H9 (cell line): ENCODE measurements at regions not wholly inside any gene's neighbourhood (a gene's known extent, or its start where the extent isn't known, plus 50 kb on each side); places are given as distances from the start of the nearest gene placed in this dataset.

ENCODE experiments used
- DNase-seq: peaks from one replicate; pipeline ENCODE4 v3.0.0-alpha.2; 2017
- H2AFZ ChIP-seq: one replicate; pipeline ENCODE4 v1.6.1; 2013; ENCODE audit warnings: mild to moderate bottlenecking, low read length, control low read depth, moderate library complexity
- H2AK5ac ChIP-seq: 2 replicates; pipeline ENCODE4 v1.6.1; 2013; ENCODE audit warnings: low read length, control low read depth, mixed read lengths; ENCODE audit not compliant: insufficient read length
- H2BK120ac ChIP-seq: one replicate; pipeline ENCODE4 v1.6.1; 2013; ENCODE audit warnings: low read depth, mild to moderate bottlenecking, low read length, control low read depth, inconsistent platforms; ENCODE audit not compliant: poor library complexity, severe bottlenecking
- H2BK12ac ChIP-seq: 2 replicates; pipeline ENCODE4 v1.6.1; 2013; ENCODE audit warnings: low read length, control low read depth, mixed read lengths, low read depth; ENCODE audit not compliant: insufficient read length
- H2BK15ac ChIP-seq: 2 replicates; pipeline ENCODE4 v1.6.1; 2013; ENCODE audit warnings: low read depth, low read length, control low read depth
- H2BK20ac ChIP-seq: one replicate; pipeline ENCODE4 v1.6.1; 2013; ENCODE audit warnings: low read depth, mild to moderate bottlenecking, low read length, control low read depth, inconsistent platforms; ENCODE audit not compliant: poor library complexity, severe bottlenecking
- H2BK5ac ChIP-seq: 2 replicates; pipeline ENCODE4 v1.6.1; 2013; ENCODE audit warnings: low read length, control low read depth, mixed read lengths; ENCODE audit not compliant: insufficient read length
- H3K14ac ChIP-seq: 2 replicates; pipeline ENCODE4 v1.6.1; 2013; ENCODE audit warnings: low read length, control low read depth; ENCODE audit not compliant: insufficient read depth
- H3K18ac ChIP-seq: 2 replicates; pipeline ENCODE4 v1.6.1; 2013; ENCODE audit warnings: low read depth, mild to moderate bottlenecking, mixed read lengths, low read length, control low read depth; ENCODE audit not compliant: insufficient read length
- H3K23ac ChIP-seq: 2 replicates; pipeline ENCODE4 v1.6.1; 2013; ENCODE audit warnings: low read length, control low read depth, mixed read lengths, low read depth; ENCODE audit not compliant: insufficient read length
- H3K23me2 ChIP-seq: 2 replicates; pipeline ENCODE4 v1.6.1; 2013; ENCODE audit warnings: low read depth, mild to moderate bottlenecking, mixed read lengths, low read length, control low read depth; ENCODE audit not compliant: insufficient read length, poor library complexity, severe bottlenecking
- H3K27ac ChIP-seq: 2 replicates; pipeline ENCODE4 v1.5.1; 2013; ENCODE audit warnings: low read length, control low read depth, mixed read lengths, low read depth; ENCODE audit not compliant: insufficient read length
- H3K27me3 ChIP-seq: 2 replicates; pipeline ENCODE4 v1.6.1; 2013; ENCODE audit warnings: low read length, control low read depth, inconsistent platforms; ENCODE audit not compliant: insufficient read depth
- H3K4ac ChIP-seq: 2 replicates; pipeline ENCODE4 v1.6.1; 2013; ENCODE audit warnings: low read depth, mild to moderate bottlenecking, control low read depth, inconsistent platforms, low read length, moderate library complexity
- H3K4me1 ChIP-seq: 2 replicates; pipeline ENCODE4 v1.6.1; 2013; ENCODE audit warnings: low read length, control low read depth, inconsistent platforms; ENCODE audit not compliant: insufficient read depth
- H3K4me2 ChIP-seq: 2 replicates; pipeline ENCODE4 v1.6.1; 2013; ENCODE audit warnings: low read length, control low read depth, mixed read lengths; ENCODE audit not compliant: insufficient read length, insufficient read depth
- H3K56ac ChIP-seq: 2 replicates; pipeline ENCODE4 v1.6.1; 2013; ENCODE audit warnings: low read depth, mild to moderate bottlenecking, mixed read lengths, low read length, control low read depth; ENCODE audit not compliant: insufficient read length
- H3K79me1 ChIP-seq: 2 replicates; pipeline ENCODE4 v1.6.1; 2013; ENCODE audit warnings: low read depth, mild to moderate bottlenecking, moderate library complexity, low read length, control low read depth, inconsistent platforms; ENCODE audit not compliant: insufficient read depth, poor library complexity, severe bottlenecking
- H3K79me2 ChIP-seq: 2 replicates; pipeline ENCODE4 v1.6.1; 2013; ENCODE audit warnings: low read length, control low read depth, inconsistent platforms; ENCODE audit not compliant: insufficient read depth
- H3K9ac ChIP-seq: 2 replicates; pipeline ENCODE4 v1.6.1; 2013; ENCODE audit warnings: low read length, control low read depth, mixed read lengths; ENCODE audit not compliant: insufficient read length; ENCODE audit errors: extremely low read depth
- H3K9me3 ChIP-seq: one replicate; pipeline ENCODE4 v1.6.1; 2013; ENCODE audit warnings: low read depth, low read length, inconsistent platforms; ENCODE audit not compliant: control insufficient read depth
- H3T11ph ChIP-seq: one replicate; pipeline ENCODE4 v1.6.1; 2013; ENCODE audit warnings: mild to moderate bottlenecking, low read length, control low read depth, inconsistent platforms
- H4K20me1 ChIP-seq: one replicate; pipeline ENCODE4 v1.6.1; 2013; ENCODE audit not compliant: control insufficient read depth, insufficient read length, insufficient read depth
- H4K5ac ChIP-seq: 2 replicates; pipeline ENCODE4 v1.6.1; 2013; ENCODE audit warnings: low read depth, mild to moderate bottlenecking, mixed read lengths, low read length, control low read depth; ENCODE audit not compliant: insufficient read length
- H4K8ac ChIP-seq: replicated peaks from 2 replicates; pipeline ENCODE4 v1.6.1; 2013; ENCODE audit warnings: low read length, control low read depth, mixed read lengths, low read depth; ENCODE audit not compliant: insufficient read length
- H4K91ac ChIP-seq: 2 replicates; pipeline ENCODE4 v1.6.1; 2013; ENCODE audit warnings: low read depth, mild to moderate bottlenecking, moderate library complexity, mixed read lengths, low read length, control low read depth; ENCODE audit not compliant: insufficient read length
- H3K27ac Mint-ChIP-seq, 3 experiments: 2 replicates in 2 of 3; 3 replicates in 1 of 3; pipeline ENCODE4 v1.8.0; 2020 to 2021; ENCODE audit warnings: mixed read lengths in 3 of 3, mild to moderate bottlenecking in 1 of 3, moderate library complexity in 1 of 3
- H3K27me3 Mint-ChIP-seq: 2 replicates; pipeline ENCODE4 v1.8.0; 2021; ENCODE audit warnings: low read depth, mild to moderate bottlenecking, moderate library complexity, mixed read lengths
- H3K36me3 Mint-ChIP-seq, 3 experiments: 2 replicates in 2 of 3; 3 replicates in 1 of 3; pipeline ENCODE4 v1.8.0; 2020 to 2021; ENCODE audit warnings: low read depth in 3 of 3, mixed read lengths in 3 of 3; ENCODE audit not compliant: insufficient read depth in 1 of 3
- H3K4me1 Mint-ChIP-seq, 2 experiments: 2 replicates each; pipeline ENCODE4 v1.8.0; 2020; ENCODE audit warnings: mixed read lengths in 2 of 2
- H3K4me3 Mint-ChIP-seq, 2 experiments: 2 replicates in 1 of 2; 3 replicates in 1 of 2; pipeline ENCODE4 v1.8.0; 2020 to 2021; ENCODE audit warnings: mild to moderate bottlenecking in 2 of 2, mixed read lengths in 2 of 2, moderate library complexity in 1 of 2
- H3K9me3 Mint-ChIP-seq, 2 experiments: 2 replicates in 1 of 2; 3 replicates in 1 of 2; pipeline ENCODE4 v1.8.0; 2020; ENCODE audit warnings: mild to moderate bottlenecking in 2 of 2, mixed read lengths in 2 of 2, moderate library complexity in 1 of 2
- CTCF ChIP-seq: fragments of 200-600 bp; sonication (generic); conservative IDR thresholded peaks from 3 replicates; pipeline ENCODE4 v1.8.0; 2021; ENCODE audit warnings: antibody characterized with exemption, mild to moderate bottlenecking
- WGBS: extraction: QIAGEN DNeasy Blood & Tissue Kit; methylation state at CpG from one replicate; pipeline ENCODE4 v1.1.7; 2013; ENCODE audit warnings: missing lambda C conversion rate, low lambda C conversion rate, mixed read lengths; ENCODE audit not compliant: insufficient read length; ENCODE audit errors: extremely low coverage; 5-methylcytosine and 5-hydroxymethylcytosine counted together

GRCh38 chr6:105504706-105505105 lies 101.8 kb upstream of the PREP start:
- Histone ChIP-seq H3K27me3 (no peaks in the 10 kb centered on the region), H3K79me1 (no peaks in the 10 kb centered on the region), H3K23me2 (no peaks in the 10 kb centered on the region), H4K20me1 (no peaks in the 10 kb centered on the region), H3K4me2 (no peak overlapping the region), H4K8ac (no peak overlapping the region), H3K18ac (no peak overlapping the region), H3K4me1 (no peaks in the 10 kb centered on the region), H3K56ac (no peak overlapping the region), H3K79me2 (no peaks in the 10 kb centered on the region), H4K5ac (no peak overlapping the region), H3K9ac (no peak overlapping the region), H2AFZ (no peak overlapping the region), H2BK15ac (no peak overlapping the region), H3K14ac (no peak overlapping the region), H2BK120ac (no peak overlapping the region), H2BK20ac (no peak overlapping the region), H3K27ac (no peak overlapping the region), H2BK12ac (no peak overlapping the region), H3T11ph (no peak overlapping the region), H2AK5ac (no peak overlapping the region), H2BK5ac (no peak overlapping the region), H3K23ac (no peak overlapping the region), H3K4ac (no peak overlapping the region), H3K9me3 (no peaks in the 10 kb centered on the region), H4K91ac (no peak overlapping the region)
- Mint-ChIP-seq H3K9me3 (no peaks in the 10 kb centered on the region), H3K36me3 (no peaks in the 10 kb centered on the region), H3K27me3 (no peaks in the 10 kb centered on the region; the same call in 1 of the 2 replicates), H3K4me1 (0 out of 4 replicates have a peak, but pooled peaks cover 0 to 1% of the 10 kb centered on the region in 2 experiments), H3K27ac (no peak overlapping the region; a peak in 1 of 7 replicates), H3K4me3 (no peak overlapping the region)
- no CpG with 5 or more reads among the region's 1 CpG for WGBS
- DNase-seq = no peak
- TF ChIP-seq CTCF = no peak
